Stimulated activated naive CD8-positive, alpha-beta T cell treated with anti-CD3 and anti-CD28 coated beads, Interleukin-15, amount 100 ng/mL, for 72 hours (primary cell): ENCODE measurements at regions not wholly inside any gene's neighbourhood (a gene's known extent, or its start where the extent isn't known, plus 50 kb on each side); places are given as distances from the start of the nearest gene placed in this dataset.

Experiments used
- ATAC-seq: fragments of 150-1000 bp; cut with Tn5 transposase; 2 replicates; pipeline ENCODE4 v1.10.0; 2021; ENCODE audit warnings: mild to moderate bottlenecking, moderate library complexity
- DNase-seq, 2 donors: peaks; one replicate each; pipeline ENCODE4 v3.0.0; 2021 to 2022
- H3K27ac Mint-ChIP-seq, 2 donors: one replicate each; pipeline ENCODE4 v1.8.0; 2022; ENCODE audit warnings: mild to moderate bottlenecking in 2 of 2, mixed read lengths in 2 of 2, moderate library complexity in 2 of 2
- H3K27me3 Mint-ChIP-seq: one replicate; pipeline ENCODE4 v1.8.0; 2022; ENCODE audit warnings: mixed read lengths
- H3K4me1 Mint-ChIP-seq: one replicate; pipeline ENCODE4 v1.8.0; 2022; ENCODE audit warnings: mild to moderate bottlenecking, mixed read lengths
- H3K4me3 Mint-ChIP-seq, 2 donors: one replicate each; pipeline ENCODE4 v1.8.0; 2022; ENCODE audit warnings: mild to moderate bottlenecking in 2 of 2, mixed read lengths in 2 of 2, moderate library complexity in 1 of 2
- H3K9me3 Mint-ChIP-seq, 2 donors: one replicate each; pipeline ENCODE4 v1.8.0; 2022; ENCODE audit warnings: mixed read lengths in 2 of 2

DNA sequence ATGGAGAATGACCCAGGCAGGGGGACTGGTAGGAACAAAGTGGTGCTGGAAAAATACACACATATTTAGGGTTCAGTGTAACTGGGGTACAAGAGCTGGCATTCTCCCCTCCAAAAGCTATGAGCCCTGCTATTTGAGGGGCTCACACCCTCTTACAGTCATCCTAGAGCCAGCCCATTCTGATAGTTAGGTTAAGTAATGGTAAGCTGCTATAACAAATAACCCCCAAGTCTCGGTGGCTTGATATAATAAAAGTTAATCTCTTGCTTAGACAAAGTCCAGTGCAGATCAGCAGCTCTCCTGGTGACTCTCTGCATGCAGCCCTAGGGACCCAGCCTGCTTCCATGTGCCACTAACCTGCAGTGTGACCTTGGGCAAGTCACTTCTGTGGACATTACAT, 234.9 kb upstream of the HES1 start:
- H3K4me1 Mint-ChIP-seq = no peaks in the 10 kb centered on the region
- no peaks in the 10 kb centered on the region for H3K9me3 Mint-ChIP-seq
- ATAC-seq (no peak), DNase-seq (no peak)
- no peak overlapping the region for H3K4me3 Mint-ChIP-seq
- H3K27me3 Mint-ChIP-seq = peaks cover 14% of the 10 kb centered on the region
- H3K27ac Mint-ChIP-seq = no peak overlapping the region

DNA sequence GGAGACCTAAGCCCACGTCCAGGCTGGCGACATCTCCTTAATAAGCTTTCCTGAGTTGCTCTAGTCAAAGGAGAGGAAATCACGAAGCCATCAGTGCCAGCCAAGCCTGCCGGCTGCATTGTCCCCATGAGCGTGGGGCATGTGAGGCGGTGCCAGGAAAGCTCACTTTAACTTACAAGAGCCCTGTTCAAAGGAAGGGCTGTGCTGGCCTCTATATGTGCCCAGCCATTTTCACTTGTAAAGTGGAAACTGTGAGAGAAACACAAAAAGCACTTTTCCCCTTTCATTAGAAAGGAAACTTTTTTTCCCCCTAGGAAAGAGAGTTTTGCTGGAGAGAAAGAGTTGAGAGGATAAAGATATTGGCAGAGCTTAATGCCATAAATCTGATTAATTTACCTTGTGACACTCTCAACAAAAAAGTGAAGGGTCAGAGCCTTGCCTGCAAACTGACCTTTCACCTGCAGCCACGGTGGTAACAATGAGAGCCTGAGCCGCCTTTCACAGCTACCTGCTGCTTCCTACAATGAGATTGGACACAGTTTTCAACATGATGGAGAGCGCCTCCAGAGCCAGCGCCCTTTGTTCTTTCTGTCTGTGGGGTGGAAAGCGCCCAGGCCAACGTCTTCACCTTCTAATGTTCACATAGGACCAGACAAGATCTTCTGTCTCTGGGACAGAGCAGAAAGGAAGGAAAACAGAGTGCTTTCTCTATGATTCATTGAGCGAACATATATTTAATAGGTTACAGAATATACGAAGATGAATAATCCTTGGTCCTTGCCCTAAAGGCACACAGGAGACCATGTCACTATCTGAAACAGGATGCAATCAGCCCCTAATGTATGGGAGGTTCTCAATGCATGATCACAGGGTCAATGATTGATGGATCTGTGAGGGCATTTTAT, 233.1 kb upstream of the HES1 start:
- Mint-ChIP-seq H3K4me1 (no peaks in the 10 kb centered on the region), H3K9me3 (peaks cover 0 to 2% of the 10 kb centered on the region in 2 donors), H3K27me3 (peaks cover 14% of the 10 kb centered on the region), H3K27ac (no peak overlapping the region), H3K4me3 (no peak overlapping the region)
- ATAC-seq (no peak), DNase-seq (no peak)

DNA sequence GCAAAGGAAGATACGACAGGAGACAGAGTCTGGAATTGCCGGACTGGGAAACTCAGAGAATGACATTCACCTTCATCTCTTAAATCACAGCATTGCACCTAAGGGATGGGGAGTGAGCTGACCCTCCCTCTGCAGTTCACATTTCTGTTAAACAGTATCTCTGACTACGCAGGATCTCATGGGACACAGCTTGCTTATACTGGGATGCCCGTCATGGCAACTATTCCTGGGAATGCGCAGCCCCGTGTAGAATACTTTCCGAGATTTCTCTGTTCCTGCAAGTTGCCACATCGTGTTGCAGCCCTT, 232.5 kb upstream of the HES1 start:
- DNase-seq = no peak
- H3K4me1 Mint-ChIP-seq = no peaks in the 10 kb centered on the region
- H3K27me3 Mint-ChIP-seq = peaks cover 14% of the 10 kb centered on the region
- H3K9me3 Mint-ChIP-seq = peaks cover 3 to 8% of the 10 kb centered on the region in 2 donors
- no peak overlapping the region for H3K27ac Mint-ChIP-seq
- H3K4me3 Mint-ChIP-seq = no peak overlapping the region
- ATAC-seq = no peak

- Mint-ChIP-seq H3K27me3 (peaks cover 14% of the 10 kb centered on the region), H3K9me3 (peaks cover 4 to 13% of the 10 kb centered on the region in 2 donors), H3K4me1 (no peaks in the 10 kb centered on the region), H3K27ac (no peak overlapping the region), H3K4me3 (no peak overlapping the region)
- ATAC-seq = no peak
- no peak for DNase-seq
These were observed 232.0 kb upstream of the HES1 start for GRCh38 chr3:193903966-193904365.

DNA sequence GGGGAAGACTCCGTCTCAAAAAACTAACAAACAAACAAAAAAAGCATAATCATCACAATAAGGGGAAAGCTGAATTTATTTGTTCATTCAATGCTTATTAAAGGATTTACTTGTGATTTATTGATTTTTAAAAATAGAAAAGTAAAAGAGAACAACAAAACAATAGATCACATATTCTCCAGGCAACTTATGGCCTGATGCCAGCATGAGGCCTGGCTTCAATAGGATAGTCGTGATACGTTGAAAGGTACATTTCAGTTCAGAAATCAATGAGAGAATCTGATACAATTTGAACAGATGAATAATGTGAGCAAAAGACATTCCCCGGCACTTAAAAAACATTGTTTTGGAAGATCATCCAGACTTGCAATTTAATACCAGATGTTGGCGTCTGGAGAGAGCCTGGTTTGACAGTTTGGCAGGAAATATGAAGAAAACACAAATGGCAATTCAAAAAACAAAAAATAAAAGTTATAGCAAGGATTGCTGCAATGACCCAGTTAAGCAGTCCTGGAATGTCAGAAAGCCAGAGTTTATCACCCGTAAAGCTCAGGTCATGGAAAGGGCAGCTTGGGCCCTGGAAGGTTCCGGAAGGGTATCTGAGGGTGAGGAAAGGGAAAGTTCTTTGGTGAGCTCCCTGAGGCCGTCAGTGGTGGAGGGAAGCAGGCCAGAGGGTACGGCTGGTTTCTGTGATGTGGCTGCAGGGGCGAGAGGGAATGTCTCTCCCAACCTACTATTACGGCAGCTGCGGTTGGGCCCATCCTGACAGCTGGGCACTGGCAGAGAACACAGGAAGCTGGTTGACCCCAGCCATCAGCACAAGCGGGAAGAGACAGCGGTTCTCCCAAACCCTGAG, 230.2 kb upstream of the HES1 start:
- H3K9me3 Mint-ChIP-seq = peaks cover 4 to 15% of the 10 kb centered on the region in 2 donors
- no peak overlapping the region for H3K4me3 Mint-ChIP-seq
- DNase-seq (no peak), ATAC-seq (no peak)
- H3K27ac Mint-ChIP-seq = no peak overlapping the region
- H3K27me3 Mint-ChIP-seq = peaks cover 14% of the 10 kb centered on the region
- no peaks in the 10 kb centered on the region for H3K4me1 Mint-ChIP-seq

- Mint-ChIP-seq H3K27me3 (peaks cover 14% of the 10 kb centered on the region), H3K9me3 (peaks cover 4 to 15% of the 10 kb centered on the region in 2 donors), H3K4me3 (no peak overlapping the region), H3K4me1 (peaks cover 5% of the 10 kb centered on the region), H3K27ac (no peak overlapping the region)
- ATAC-seq = no peak
- no peak for DNase-seq
These were observed 229.0 kb upstream of the HES1 start for GRCh38 chr3:193906849-193907410.

DNA sequence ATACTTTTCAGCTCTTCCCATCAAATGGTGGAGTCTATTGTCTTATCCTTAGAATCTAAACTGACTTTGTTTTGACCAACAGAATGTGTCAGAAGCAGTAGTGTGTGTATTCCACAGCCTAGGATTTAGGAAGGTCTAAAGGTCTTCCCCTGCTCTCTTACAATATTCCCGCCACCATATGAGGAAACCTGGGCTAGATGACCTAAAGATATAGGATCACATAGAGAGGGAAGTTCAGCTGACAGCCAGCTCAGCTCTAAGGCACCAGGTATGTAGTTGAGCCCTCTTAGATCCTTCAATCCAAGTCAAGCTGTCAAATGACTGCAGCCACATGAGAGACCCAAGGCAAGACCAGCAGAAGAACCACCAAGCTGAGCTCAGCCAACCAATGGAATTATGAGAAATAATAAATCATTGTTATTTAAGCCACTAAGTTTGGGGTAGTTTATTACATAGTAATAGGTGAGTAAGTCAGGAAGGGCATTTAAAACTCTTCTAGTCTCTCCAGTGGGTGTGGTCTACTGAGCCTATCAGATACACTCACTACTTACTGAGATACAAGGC, 227.7 kb upstream of the HES1 start:
- Mint-ChIP-seq H3K27me3 (peaks cover 14% of the 10 kb centered on the region), H3K4me3 (no peak overlapping the region), H3K27ac (no peak overlapping the region), H3K4me1 (peaks cover 13% of the 10 kb centered on the region), H3K9me3 (peaks cover 4 to 15% of the 10 kb centered on the region in 2 donors)
- DNase-seq (no peak), ATAC-seq (no peak)

DNA sequence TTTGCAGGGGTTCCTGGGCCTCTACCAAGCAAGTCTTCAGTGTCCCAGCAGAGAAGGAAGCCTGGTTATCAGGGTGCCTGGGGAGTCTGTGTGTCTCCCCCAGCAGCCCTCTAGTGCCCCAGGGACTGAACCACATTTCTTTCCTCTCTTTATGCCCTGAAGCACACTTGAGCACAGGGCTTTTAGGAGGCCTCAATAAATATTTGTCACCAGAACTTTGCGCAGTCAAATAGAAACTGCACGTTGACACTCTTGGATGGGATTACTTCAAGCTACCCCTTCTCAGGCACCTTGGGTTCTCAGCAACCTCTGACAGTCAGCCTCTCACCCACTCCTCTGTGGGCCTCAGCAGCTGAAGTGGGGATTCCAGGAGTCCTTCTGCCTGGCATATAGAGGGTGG, 226.6 kb upstream of the HES1 start:
- H3K27ac Mint-ChIP-seq = peak overlapping the region in 1 of 2 donors; percentile 63
- peak; percentile 36 for ATAC-seq
- H3K9me3 Mint-ChIP-seq = peaks cover 4 to 15% of the 10 kb centered on the region in 2 donors
- no peak for DNase-seq
- H3K4me3 Mint-ChIP-seq = no peak overlapping the region
- H3K4me1 Mint-ChIP-seq = peaks cover 13% of the 10 kb centered on the region
- peaks cover 7% of the 10 kb centered on the region for H3K27me3 Mint-ChIP-seq

DNA sequence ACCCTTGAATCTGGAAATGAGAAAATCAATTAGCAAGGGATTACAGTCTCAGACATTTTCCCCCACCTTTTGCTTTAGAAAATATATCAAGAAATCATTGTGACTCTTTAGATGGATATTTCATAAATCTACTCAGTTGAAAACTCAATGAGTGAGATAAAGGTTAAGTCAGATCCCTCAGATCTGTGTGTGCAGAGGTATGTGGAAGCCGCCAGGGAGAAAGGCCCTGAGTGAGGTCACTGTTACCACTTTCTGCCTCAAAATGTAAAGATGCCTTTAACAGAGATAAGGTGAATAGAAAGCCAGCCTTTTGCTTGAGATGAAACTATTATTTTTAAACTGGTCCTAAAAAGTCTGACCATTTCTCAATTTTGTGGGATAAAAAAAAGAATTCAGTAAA, 225.6 kb upstream of the HES1 start:
- peaks cover 4 to 15% of the 10 kb centered on the region in 2 donors for H3K9me3 Mint-ChIP-seq
- no peak overlapping the region for H3K27ac Mint-ChIP-seq
- DNase-seq = no peak
- no peak overlapping the region for H3K4me3 Mint-ChIP-seq
- H3K4me1 Mint-ChIP-seq = peaks cover 13% of the 10 kb centered on the region
- no peak for ATAC-seq
- H3K27me3 Mint-ChIP-seq = no peaks in the 10 kb centered on the region

DNA sequence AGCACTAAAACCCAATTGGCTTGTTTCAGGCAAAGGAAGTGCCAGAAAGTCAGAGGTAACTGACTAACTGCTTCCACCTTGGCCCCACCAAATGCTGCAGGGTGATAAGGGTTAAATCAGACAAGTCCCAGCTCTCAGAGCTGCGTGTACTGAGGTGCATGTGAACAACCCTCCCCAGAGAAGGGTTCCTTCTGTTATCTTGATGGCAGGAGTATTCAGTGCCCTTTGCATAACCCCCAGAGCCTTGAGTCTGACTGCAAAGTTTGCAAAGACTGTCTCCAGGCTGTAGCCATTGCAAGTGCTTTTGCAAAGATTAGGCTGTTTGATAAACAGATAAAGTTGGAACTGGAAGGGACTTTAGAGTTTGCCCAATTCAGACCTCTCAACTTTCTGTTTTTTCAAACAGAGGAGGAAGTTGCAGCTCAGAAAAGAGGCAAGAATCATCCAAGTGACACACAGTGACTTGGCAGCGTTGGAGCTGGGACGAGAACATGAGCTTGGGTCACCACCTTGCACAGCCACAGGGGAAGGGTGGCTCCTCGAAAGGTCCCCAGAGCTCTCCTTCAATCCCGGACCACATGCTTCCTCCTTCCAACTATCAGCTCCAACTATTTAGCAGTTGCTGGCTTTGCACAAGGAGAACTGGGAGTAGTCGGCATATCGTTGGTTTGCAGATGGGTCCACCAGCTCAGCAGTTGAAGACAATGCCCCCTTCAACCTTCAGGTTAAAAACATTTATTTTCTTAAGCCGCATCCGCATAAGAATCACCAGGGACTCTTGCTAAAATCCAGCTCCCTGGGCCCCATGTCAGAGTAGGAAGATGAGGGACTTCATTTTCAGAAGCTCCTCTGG, 224.8 kb upstream of the HES1 start:
- no peak overlapping the region for H3K4me3 Mint-ChIP-seq

DNA sequence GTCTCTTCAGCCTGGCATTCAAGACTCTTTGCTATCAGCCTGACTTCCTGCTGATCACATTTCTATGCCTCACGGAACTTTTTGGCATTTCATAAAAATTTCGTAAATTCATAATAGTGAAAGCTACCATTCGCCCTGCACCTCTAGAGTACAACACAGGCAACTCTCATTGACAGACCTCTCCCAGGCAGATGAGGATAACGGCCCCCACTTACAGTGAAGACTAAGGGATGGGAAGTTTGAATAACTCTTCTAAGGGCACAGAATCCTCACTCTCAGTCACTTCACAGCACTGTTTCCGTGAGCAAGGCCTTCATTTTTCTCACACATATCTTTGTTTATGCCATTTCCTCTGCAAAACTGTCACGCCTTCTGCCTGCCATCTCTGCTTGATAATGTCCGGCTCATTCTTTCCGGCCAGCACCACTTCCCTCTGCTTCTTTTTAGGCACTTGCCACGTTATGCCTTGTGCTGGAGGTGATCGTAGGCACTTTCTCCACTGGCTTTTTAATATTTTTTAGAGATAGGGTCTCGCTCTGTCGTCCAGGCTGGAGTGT, 224.1 kb upstream of the HES1 start:
- H3K9me3 Mint-ChIP-seq = peaks cover 4 to 15% of the 10 kb centered on the region in 2 donors
- peaks cover 13% of the 10 kb centered on the region for H3K4me1 Mint-ChIP-seq
- H3K4me3 Mint-ChIP-seq = no peak overlapping the region
- no peaks in the 10 kb centered on the region for H3K27me3 Mint-ChIP-seq
- H3K27ac Mint-ChIP-seq = peak overlapping the region in 1 of 2 donors; percentile 78
- no peak for DNase-seq
- ATAC-seq = no peak

More for the DNA sequence above, 224.8 kb upstream of the HES1 start:
- DNase-seq (no peak), ATAC-seq (no peak)
- peak overlapping the region in 1 of 2 donors; percentile 30 for H3K27ac Mint-ChIP-seq
- H3K4me1 Mint-ChIP-seq = peaks cover 13% of the 10 kb centered on the region
- peaks cover 4 to 15% of the 10 kb centered on the region in 2 donors for H3K9me3 Mint-ChIP-seq
- no peaks in the 10 kb centered on the region for H3K27me3 Mint-ChIP-seq

GRCh38 chr3:193912621-193913178, 223.2 kb upstream of the HES1 start:
- Mint-ChIP-seq H3K9me3 (peaks cover 4 to 14% of the 10 kb centered on the region in 2 donors), H3K4me1 (peaks cover 13% of the 10 kb centered on the region), H3K27me3 (no peaks in the 10 kb centered on the region), H3K27ac (no peak overlapping the region), H3K4me3 (no peak overlapping the region)
- no peak for DNase-seq
- ATAC-seq = no peak

GRCh38 chr3:193914602-193915001, 221.3 kb upstream of the HES1 start:
- Mint-ChIP-seq H3K27me3 (no peaks in the 10 kb centered on the region), H3K27ac (no peak overlapping the region), H3K9me3 (no peaks in the 10 kb centered on the region), H3K4me3 (no peak overlapping the region), H3K4me1 (peaks cover 13% of the 10 kb centered on the region)
- no peak for DNase-seq
- no peak for ATAC-seq

GRCh38 chr3:193915099-193915498, 220.8 kb upstream of the HES1 start:
- Mint-ChIP-seq H3K4me1 (peaks cover 13% of the 10 kb centered on the region), H3K9me3 (no peaks in the 10 kb centered on the region), H3K27ac (no peak overlapping the region), H3K27me3 (no peaks in the 10 kb centered on the region), H3K4me3 (no peak overlapping the region)
- DNase-seq (no peak), ATAC-seq (no peak)
